PC-3 (cell line): ENCODE measurements at regions not wholly inside any gene's neighbourhood (a gene's known extent, or its start where the extent isn't known, plus 50 kb on each side); places are given as distances from the start of the nearest gene placed in this dataset.

Experiments used
- ATAC-seq: fragments of 200-7000 bp; cut with Tn5 transposase; 2 replicates; pipeline ENCODE4 v1.9.1; 2020; ENCODE audit warnings: mild to moderate bottlenecking, moderate library complexity
- BruUV-seq: library from RNA; stranded (reverse); fragments of 400-500 nt; replicated peaks from 2 replicates; lab custom pipeline; 2021; lab: Mats Ljungman, UMichigan
- CTCF ChIA-PET: fragments of 300-600 bp; sonication (Branson Sonifier 250); formaldehyde crosslinking; loops from one replicate; lab custom pipeline; 2022; ENCODE audit warnings: antibody characterized with exemption; lab: Charles Lee
- POLR2A ChIA-PET: fragments of 300-600 bp; sonication (Branson Sonifier 250); formaldehyde crosslinking; loops from one replicate; lab custom pipeline; 2022; ENCODE audit warnings: antibody characterized with exemption; ENCODE audit not compliant: unreplicated experiment; lab: Charles Lee
- DNase-seq: peaks from one replicate; pipeline ENCODE4 v3.0.0-alpha.2; 2015
- H2AFZ ChIP-seq: fragments of 300-600 bp; sonication (generic); 2 replicates; pipeline ENCODE4 v1.6.0; 2016; ENCODE audit warnings: antibody characterized with exemption, low read length
- H3F3A ChIP-seq: fragments of 300-600 bp; sonication (generic); one replicate; pipeline ENCODE4 v1.6.0; 2017; ENCODE audit warnings: antibody characterized with exemption, low read length, control low read depth, mild to moderate bottlenecking; ENCODE audit not compliant: unreplicated experiment
- H3K27ac ChIP-seq: fragments of 300-600 bp; sonication (generic); 2 replicates; pipeline ENCODE4 v1.5.1; 2016; ENCODE audit warnings: mild to moderate bottlenecking, low read length
- H3K27me3 ChIP-seq: fragments of 300-600 bp; sonication (generic); 2 replicates; pipeline ENCODE4 v1.6.1; 2016; ENCODE audit warnings: low read length, mixed read lengths
- H3K36me3 ChIP-seq: fragments of 300-600 bp; sonication (generic); 2 replicates; pipeline ENCODE4 v1.6.1; 2016; ENCODE audit warnings: low read depth, mixed run types, low read length, mixed read lengths
- H3K4me1 ChIP-seq: fragments of 300-600 bp; sonication (generic); 2 replicates; pipeline ENCODE4 v1.5.1; 2016; ENCODE audit warnings: low read length; ENCODE audit not compliant: insufficient read depth
- H3K4me2 ChIP-seq: fragments of 300-600 bp; sonication (generic); 2 replicates; pipeline ENCODE4 v1.6.0; 2016; ENCODE audit warnings: low read length
- H3K4me3 ChIP-seq: fragments of 300-600 bp; sonication (generic); 2 replicates; pipeline ENCODE4 v1.5.1; 2016; ENCODE audit warnings: mild to moderate bottlenecking, low read length, mixed read lengths
- H3K79me2 ChIP-seq: fragments of 300-600 bp; sonication (generic); 2 replicates; pipeline ENCODE4 v1.6.1; 2017; ENCODE audit warnings: low read length, mixed read lengths
- H3K9ac ChIP-seq: fragments of 300-600 bp; sonication (generic); 2 replicates; pipeline ENCODE4 v1.6.0; 2016; ENCODE audit warnings: mild to moderate bottlenecking, low read length
- H3K9me2 ChIP-seq: fragments of 300-600 bp; sonication (generic); replicated peaks from 2 replicates; pipeline ENCODE4 v1.6.1; 2016; ENCODE audit warnings: mixed run types, low read length, mixed read lengths
- H3K9me3 ChIP-seq: fragments of 300-600 bp; sonication (generic); 2 replicates; pipeline ENCODE4 v1.6.1; 2016; ENCODE audit warnings: low read length, mixed read lengths
- H4K20me1 ChIP-seq: fragments of 300-600 bp; sonication (generic); 2 replicates; pipeline ENCODE4 v1.6.1; 2016; ENCODE audit warnings: low read length, mixed read lengths
- EZH2 ChIP-seq: fragments of 300-600 bp; sonication (generic); IDR thresholded peaks from one replicate; pipeline ENCODE4 v1.6.1; 2017; ENCODE audit warnings: antibody characterized with exemption, mild to moderate bottlenecking, low read length; ENCODE audit not compliant: unreplicated experiment
- EZH2phosphoT487 ChIP-seq: fragments of 300-600 bp; sonication (generic); IDR thresholded peaks from 2 replicates; pipeline ENCODE4 v1.6.1; 2018; ENCODE audit warnings: mild to moderate bottlenecking, antibody characterized with exemption, low read length, borderline replicate concordance
- intact Hi-C: fragments of 100-400 bp; cut with micrococcal nuclease; formaldehyde crosslinking; loops from 2 replicates; pipeline ENCODE4 v1.9.0; 2023
- TF ChIP-seq, protein P1 (sequence below): fragments of 300-600 bp; sonication (generic); conservative IDR thresholded peaks from 2 replicates; pipeline ENCODE4 v1.5.1; 2017; ENCODE audit warnings: antibody characterized with exemption, low read depth, mild to moderate bottlenecking, low read length

DNA sequence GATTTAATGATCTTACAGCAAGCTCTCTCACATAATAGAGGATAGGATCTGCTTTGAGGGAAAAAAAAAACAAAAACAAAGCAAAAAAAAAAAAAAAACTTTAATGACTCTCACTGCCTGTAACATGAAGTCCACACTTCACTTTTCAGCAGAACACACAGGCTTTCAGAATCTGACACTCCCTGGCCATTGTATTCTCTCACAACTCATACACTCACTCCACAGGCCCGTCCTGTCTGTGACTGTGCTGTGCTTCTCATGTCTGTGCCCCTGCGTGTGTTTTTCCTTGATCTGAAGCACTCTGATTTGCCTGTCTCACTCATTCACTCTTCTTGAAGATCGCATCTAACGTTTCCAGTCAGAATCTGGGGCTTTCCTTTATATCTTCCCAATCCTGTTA is 460.8 kb downstream of the TMA16 start:
- intact Hi-C loops, result no loop called here
- DNase-seq (no peak), ATAC-seq (no peak)
- Histone ChIP-seq H3K27me3 (no peaks in the 10 kb centered on the region), H3K4me1 (no peaks in the 10 kb centered on the region), H3K4me3 (no peak overlapping the region), H3K36me3 (no peaks in the 10 kb centered on the region), H3K9ac (no peak overlapping the region), H2AFZ (no peak overlapping the region), H3F3A (no peaks in the 10 kb centered on the region), H3K9me3 (no peaks in the 10 kb centered on the region), H3K4me2 (no peak overlapping the region), H4K20me1 (no peaks in the 10 kb centered on the region), H3K27ac (no peak overlapping the region), H3K9me2 (no peaks in the 10 kb centered on the region), H3K79me2 (no peaks in the 10 kb centered on the region)
- TF ChIP-seq, protein P1, sequence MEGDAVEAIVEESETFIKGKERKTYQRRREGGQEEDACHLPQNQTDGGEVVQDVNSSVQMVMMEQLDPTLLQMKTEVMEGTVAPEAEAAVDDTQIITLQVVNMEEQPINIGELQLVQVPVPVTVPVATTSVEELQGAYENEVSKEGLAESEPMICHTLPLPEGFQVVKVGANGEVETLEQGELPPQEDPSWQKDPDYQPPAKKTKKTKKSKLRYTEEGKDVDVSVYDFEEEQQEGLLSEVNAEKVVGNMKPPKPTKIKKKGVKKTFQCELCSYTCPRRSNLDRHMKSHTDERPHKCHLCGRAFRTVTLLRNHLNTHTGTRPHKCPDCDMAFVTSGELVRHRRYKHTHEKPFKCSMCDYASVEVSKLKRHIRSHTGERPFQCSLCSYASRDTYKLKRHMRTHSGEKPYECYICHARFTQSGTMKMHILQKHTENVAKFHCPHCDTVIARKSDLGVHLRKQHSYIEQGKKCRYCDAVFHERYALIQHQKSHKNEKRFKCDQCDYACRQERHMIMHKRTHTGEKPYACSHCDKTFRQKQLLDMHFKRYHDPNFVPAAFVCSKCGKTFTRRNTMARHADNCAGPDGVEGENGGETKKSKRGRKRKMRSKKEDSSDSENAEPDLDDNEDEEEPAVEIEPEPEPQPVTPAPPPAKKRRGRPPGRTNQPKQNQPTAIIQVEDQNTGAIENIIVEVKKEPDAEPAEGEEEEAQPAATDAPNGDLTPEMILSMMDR, result no peak
- TF ChIP-seq EZH2, result no peak
- no peak for TF ChIP-seq EZH2phosphoT487
- ChIA-PET CTCF (no interaction called here), POLR2A (no interaction called here)
- no TSS peak for BruUV-seq

DNA sequence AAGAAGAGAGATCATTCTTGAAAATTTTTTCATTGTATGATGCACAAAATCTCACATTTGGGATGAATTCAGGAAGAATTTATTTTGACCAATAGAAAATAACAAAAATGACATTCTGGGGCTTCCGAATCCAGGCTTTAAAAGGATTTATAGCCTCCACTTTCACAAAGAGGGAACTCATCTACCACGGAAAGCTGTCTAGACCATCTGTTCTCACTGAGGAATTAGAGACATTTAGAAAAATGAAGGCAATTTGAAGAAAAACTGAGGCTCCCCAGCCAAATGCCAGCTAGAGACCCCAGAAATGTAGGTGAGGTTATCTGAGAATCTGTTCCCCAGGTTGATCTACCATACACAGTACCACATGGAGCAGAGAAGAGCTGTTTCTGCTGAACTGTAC is 464.3 kb downstream of the TMA16 start:
- CTCF ChIA-PET, result no interaction called here
- DNase-seq, result no peak
- ATAC-seq, result no peak
- Histone ChIP-seq H4K20me1 (no peaks in the 10 kb centered on the region), H3K4me2 (no peak overlapping the region), H3K9ac (no peak overlapping the region), H3K4me3 (no peak overlapping the region), H3K9me2 (no peaks in the 10 kb centered on the region), H3K27ac (no peak overlapping the region), H3K79me2 (no peaks in the 10 kb centered on the region), H3K36me3 (no peaks in the 10 kb centered on the region), H2AFZ (no peak overlapping the region), H3K9me3 (no peaks in the 10 kb centered on the region), H3K27me3 (no peaks in the 10 kb centered on the region), H3F3A (no peaks in the 10 kb centered on the region), H3K4me1 (no peaks in the 10 kb centered on the region)
- BruUV-seq, result no TSS peak
- POLR2A ChIA-PET, result no interaction called here
- intact Hi-C loops, result no loop called here
- TF ChIP-seq EZH2phosphoT487 (no peak), EZH2 (no peak)
- TF ChIP-seq, protein P1, result no peak

DNA sequence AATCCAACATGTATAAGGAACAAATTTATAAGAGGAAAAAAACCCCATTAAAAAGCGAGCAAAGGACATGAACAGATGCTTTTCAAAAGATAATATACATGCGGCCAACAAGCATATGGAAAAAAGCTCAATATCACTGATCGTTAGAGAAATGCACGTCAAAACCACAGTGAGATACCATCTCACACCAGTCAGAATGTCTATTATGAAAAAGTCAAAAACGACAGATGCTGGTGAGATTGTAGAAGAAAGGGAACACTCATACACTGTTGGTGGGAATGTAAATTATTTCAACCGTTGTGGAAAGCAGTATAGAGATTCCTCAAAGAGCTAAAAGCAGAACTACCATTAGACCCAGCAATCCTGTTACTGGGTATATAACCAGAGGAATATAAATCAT is 465.4 kb downstream of the TMA16 start:
- Histone ChIP-seq H3K36me3 (no peaks in the 10 kb centered on the region), H3K4me1 (no peaks in the 10 kb centered on the region), H3K27ac (no peak overlapping the region), H3K9ac (no peak overlapping the region), H3K9me3 (no peaks in the 10 kb centered on the region), H4K20me1 (no peaks in the 10 kb centered on the region), H3F3A (no peaks in the 10 kb centered on the region), H3K4me3 (no peak overlapping the region), H3K79me2 (no peaks in the 10 kb centered on the region), H3K4me2 (no peak overlapping the region), H3K27me3 (no peaks in the 10 kb centered on the region), H2AFZ (no peak overlapping the region), H3K9me2 (no peaks in the 10 kb centered on the region)
- no peak for ATAC-seq
- DNase-seq, result no peak
- no TSS peak for BruUV-seq
- ChIA-PET POLR2A (no interaction called here), CTCF (no interaction called here)
- no peak for TF ChIP-seq EZH2phosphoT487
- TF ChIP-seq, protein P1, result no peak
- no peak for TF ChIP-seq EZH2
- intact Hi-C loops, result no loop called here
